ENCODE measurements at regions not wholly inside any gene's neighbourhood (a gene's known extent, or its start where the extent isn't known, plus 50 kb on each side); places are given as distances from the start of the nearest gene placed in this dataset.

GRCh38 chr4:71272976-71273375 is 65.8 kb upstream of the SLC4A4 start:
- Histone ChIP-seq H3K9me3 (no peaks in the 10 kb centered on the region), H3K27ac (no peak overlapping the region), H3K4me1 (peaks cover 0 to 31% (median 5%) of the 10 kb centered on the region in 4 donors), H3K36me3 (no peaks in the 10 kb centered on the region), H3K27me3 (no peaks in the 10 kb centered on the region), H3K4me3 (no peak overlapping the region)
- TF ChIP-seq CTCF (IDR thresholded peaks at IDR 0.05) = no peak
- no peak for DNase-seq
- intact Hi-C loops (cut with DNase I; ENCODE audit: low total_unique reads) = no loop called here

GRCh38 chr4:71275004-71275403 is 63.8 kb upstream of the SLC4A4 start:
- Histone ChIP-seq H3K27me3 (no peaks in the 10 kb centered on the region), H3K9me3 (no peaks in the 10 kb centered on the region), H3K36me3 (no peaks in the 10 kb centered on the region), H3K27ac (no peak overlapping the region), H3K4me1 (peaks cover 0 to 20% (median 3%) of the 10 kb centered on the region in 4 donors), H3K4me3 (no peak overlapping the region)
- intact Hi-C loops (cut with DNase I; ENCODE audit: low total_unique reads) = no loop called here
- TF ChIP-seq CTCF (IDR thresholded peaks at IDR 0.05) = no peak
- no peak for DNase-seq

- DNase-seq = no peak
- Histone ChIP-seq H3K36me3 (no peaks in the 10 kb centered on the region), H3K27ac (no peak overlapping the region), H3K4me3 (no peak overlapping the region), H3K4me1 (peaks cover 0 to 20% (median 3%) of the 10 kb centered on the region in 4 donors), H3K27me3 (no peaks in the 10 kb centered on the region), H3K9me3 (no peaks in the 10 kb centered on the region)
- intact Hi-C loops (cut with DNase I; ENCODE audit: low total_unique reads) = no loop called here
- TF ChIP-seq CTCF (IDR thresholded peaks at IDR 0.05) = no peak
Measured at GRCh38 chr4:71275570-71275969, 63.2 kb upstream of the SLC4A4 start.

- H3K9me3 ChIP-seq = no peaks in the 10 kb centered on the region
- no peak overlapping the region for H3K27ac ChIP-seq
- peaks cover 0 to 20% (median 3%) of the 10 kb centered on the region in 4 donors for H3K4me1 ChIP-seq
- no peaks in the 10 kb centered on the region for H3K36me3 ChIP-seq
- intact Hi-C loops (cut with DNase I; ENCODE audit: low total_unique reads) = no loop called here
- no peak for DNase-seq
- H3K4me3 ChIP-seq = no peak overlapping the region
- TF ChIP-seq CTCF (IDR thresholded peaks at IDR 0.05) = no peak
- H3K27me3 ChIP-seq = no peaks in the 10 kb centered on the region
Measured at GRCh38 chr4:71277353-71277752, 61.5 kb upstream of the SLC4A4 start.

GRCh38 chr4:71283642-71284257 is 55.1 kb upstream of the SLC4A4 start:
- Histone ChIP-seq H3K4me1 (peaks cover 0 to 14% (median 0%) of the 10 kb centered on the region in 4 donors), H3K36me3 (no peaks in the 10 kb centered on the region), H3K4me3 (no peak overlapping the region), H3K27me3 (no peaks in the 10 kb centered on the region), H3K9me3 (no peaks in the 10 kb centered on the region), H3K27ac (no peak overlapping the region)
- TF ChIP-seq CTCF (IDR thresholded peaks at IDR 0.05) = no peak
- DNase-seq = no peak
- intact Hi-C loops (cut with DNase I; ENCODE audit: low total_unique reads) = no loop called here

GRCh38 chr4:71287305-71287704 is 51.5 kb upstream of the SLC4A4 start:
- intact Hi-C loops (cut with DNase I; ENCODE audit: low total_unique reads) = no loop called here
- H3K27me3 ChIP-seq = no peaks in the 10 kb centered on the region
- H3K4me1 ChIP-seq = peaks cover 0 to 18% (median 0%) of the 10 kb centered on the region in 4 donors
- H3K27ac ChIP-seq = no peak overlapping the region
- no peak overlapping the region for H3K4me3 ChIP-seq
- no peaks in the 10 kb centered on the region for H3K9me3 ChIP-seq
- DNase-seq = no peak
- TF ChIP-seq CTCF (IDR thresholded peaks at IDR 0.05) = no peak
- no peaks in the 10 kb centered on the region for H3K36me3 ChIP-seq
